Parathyroid adenoma (tissue), 2 donors: ENCODE measurements at regions not wholly inside any gene's neighbourhood (a gene's known extent, or its start where the extent isn't known, plus 50 kb on each side); places are given as distances from the start of the nearest gene placed in this dataset.

ENCODE experiments used
- H2AFZ ChIP-seq: fragments of 300-600 bp; sonication (generic); one replicate; pipeline ENCODE4 v1.7.0; 2017; ENCODE audit warnings: antibody characterized with exemption, mild to moderate bottlenecking
- H3K27ac ChIP-seq: fragments of 300-600 bp; sonication (generic); one replicate; pipeline ENCODE4 v1.7.0; 2017
- H3K27me3 ChIP-seq: fragments of 300-600 bp; sonication (generic); one replicate; pipeline ENCODE4 v1.7.0; 2017; ENCODE audit warnings: low read length; ENCODE audit not compliant: control insufficient read depth, insufficient read depth
- H3K36me3 ChIP-seq: fragments of 300-600 bp; sonication (generic); one replicate; pipeline ENCODE4 v1.7.0; 2017; ENCODE audit warnings: low read length; ENCODE audit not compliant: control insufficient read depth, insufficient read depth
- H3K4me1 ChIP-seq: fragments of 300-600 bp; sonication (generic); one replicate; pipeline ENCODE4 v1.7.0; 2017; ENCODE audit warnings: control low read depth
- H3K4me2 ChIP-seq: fragments of 300-600 bp; sonication (generic); one replicate; pipeline ENCODE4 v1.7.0; 2017; ENCODE audit warnings: low read length
- H3K4me3 ChIP-seq: fragments of 300-600 bp; sonication (generic); one replicate; pipeline ENCODE4 v1.7.0; 2017; ENCODE audit warnings: low read depth, low read length
- H3K79me2 ChIP-seq: fragments of 300-600 bp; sonication (generic); one replicate; pipeline ENCODE4 v1.7.0; 2017; ENCODE audit warnings: control low read depth
- H3K9ac ChIP-seq: fragments of 300-600 bp; sonication (generic); one replicate; pipeline ENCODE4 v1.7.0; 2017; ENCODE audit warnings: mild to moderate bottlenecking
- H3K9me3 ChIP-seq: fragments of 300-600 bp; sonication (generic); one replicate; pipeline ENCODE4 v1.7.0; 2017; ENCODE audit warnings: low read length; ENCODE audit not compliant: control insufficient read depth
- TF ChIP-seq, protein P1 (sequence below): fragments of 300-600 bp; sonication (generic); IDR thresholded peaks from one replicate; pipeline ENCODE4 v1.7.0; 2017; ENCODE audit warnings: antibody characterized with exemption, mild to moderate bottlenecking
- donor health status: primary hyperparathyroidism.

DNA sequence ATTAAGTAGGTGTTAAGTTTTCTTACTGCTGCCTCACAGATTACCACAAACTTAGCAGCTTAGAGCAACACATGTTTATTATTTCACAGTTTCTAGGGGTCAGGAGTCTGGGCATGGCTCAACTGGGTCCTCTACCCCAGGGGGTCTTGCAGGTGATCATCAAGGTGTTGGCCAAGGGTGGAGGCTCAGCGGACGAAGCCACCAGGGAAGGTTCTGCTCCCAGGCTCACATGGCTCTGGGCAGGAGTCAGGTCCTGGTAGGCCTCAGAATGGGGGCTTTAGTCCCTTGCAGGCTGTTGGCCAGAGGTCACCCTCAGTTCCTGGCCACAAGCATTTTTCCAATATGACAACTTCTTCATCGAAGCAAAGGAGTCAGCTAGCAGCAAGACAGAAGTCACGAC is 362.5 kb downstream of the PREX1 start:
- Histone ChIP-seq H3K27ac (no peak overlapping the region), H2AFZ (no peak overlapping the region), H3K4me2 (no peak overlapping the region), H3K4me3 (no peak overlapping the region), H3K36me3 (no peaks in the 10 kb centered on the region), H3K9ac (no peak overlapping the region), H3K9me3 (no peaks in the 10 kb centered on the region), H3K4me1 (peaks cover 37% of the 10 kb centered on the region), H3K79me2 (no peaks in the 10 kb centered on the region), H3K27me3 (no peaks in the 10 kb centered on the region)
- TF ChIP-seq, protein P1, sequence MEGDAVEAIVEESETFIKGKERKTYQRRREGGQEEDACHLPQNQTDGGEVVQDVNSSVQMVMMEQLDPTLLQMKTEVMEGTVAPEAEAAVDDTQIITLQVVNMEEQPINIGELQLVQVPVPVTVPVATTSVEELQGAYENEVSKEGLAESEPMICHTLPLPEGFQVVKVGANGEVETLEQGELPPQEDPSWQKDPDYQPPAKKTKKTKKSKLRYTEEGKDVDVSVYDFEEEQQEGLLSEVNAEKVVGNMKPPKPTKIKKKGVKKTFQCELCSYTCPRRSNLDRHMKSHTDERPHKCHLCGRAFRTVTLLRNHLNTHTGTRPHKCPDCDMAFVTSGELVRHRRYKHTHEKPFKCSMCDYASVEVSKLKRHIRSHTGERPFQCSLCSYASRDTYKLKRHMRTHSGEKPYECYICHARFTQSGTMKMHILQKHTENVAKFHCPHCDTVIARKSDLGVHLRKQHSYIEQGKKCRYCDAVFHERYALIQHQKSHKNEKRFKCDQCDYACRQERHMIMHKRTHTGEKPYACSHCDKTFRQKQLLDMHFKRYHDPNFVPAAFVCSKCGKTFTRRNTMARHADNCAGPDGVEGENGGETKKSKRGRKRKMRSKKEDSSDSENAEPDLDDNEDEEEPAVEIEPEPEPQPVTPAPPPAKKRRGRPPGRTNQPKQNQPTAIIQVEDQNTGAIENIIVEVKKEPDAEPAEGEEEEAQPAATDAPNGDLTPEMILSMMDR, result no peak

DNA sequence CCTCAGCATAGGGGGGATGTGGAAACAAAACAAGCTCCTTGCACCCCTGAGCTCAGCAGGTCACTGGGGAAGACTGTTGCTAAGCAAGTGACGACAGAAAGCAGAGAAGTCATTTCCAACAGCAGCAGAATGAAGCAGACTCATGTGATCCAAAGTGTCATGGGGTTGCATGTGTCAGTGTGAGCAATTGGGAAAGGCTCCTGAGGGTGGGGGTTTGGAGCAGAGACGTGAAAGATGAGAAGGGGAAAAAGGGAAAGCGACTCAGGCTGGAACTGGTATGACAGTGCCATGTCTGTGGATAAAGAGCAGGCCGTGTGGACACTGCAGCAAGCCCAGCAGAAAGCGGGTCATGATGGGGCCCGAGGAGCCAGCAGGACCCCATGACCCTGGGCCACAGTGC is 363.9 kb downstream of the PREX1 start:
- H3K4me2 ChIP-seq, result no peak overlapping the region
- H3K36me3 ChIP-seq, result no peaks in the 10 kb centered on the region
- H3K9ac ChIP-seq, result no peak overlapping the region
- TF ChIP-seq, protein P1, result no peak
- peaks cover 38% of the 10 kb centered on the region for H3K4me1 ChIP-seq
- peak overlapping the region; percentile 81 for H3K27ac ChIP-seq
- H3K27me3 ChIP-seq, result no peaks in the 10 kb centered on the region
- H3K9me3 ChIP-seq, result no peaks in the 10 kb centered on the region
- H3K79me2 ChIP-seq, result no peaks in the 10 kb centered on the region
- H3K4me3 ChIP-seq, result no peak overlapping the region
- peak overlapping the region; percentile 17 for H2AFZ ChIP-seq

DNA sequence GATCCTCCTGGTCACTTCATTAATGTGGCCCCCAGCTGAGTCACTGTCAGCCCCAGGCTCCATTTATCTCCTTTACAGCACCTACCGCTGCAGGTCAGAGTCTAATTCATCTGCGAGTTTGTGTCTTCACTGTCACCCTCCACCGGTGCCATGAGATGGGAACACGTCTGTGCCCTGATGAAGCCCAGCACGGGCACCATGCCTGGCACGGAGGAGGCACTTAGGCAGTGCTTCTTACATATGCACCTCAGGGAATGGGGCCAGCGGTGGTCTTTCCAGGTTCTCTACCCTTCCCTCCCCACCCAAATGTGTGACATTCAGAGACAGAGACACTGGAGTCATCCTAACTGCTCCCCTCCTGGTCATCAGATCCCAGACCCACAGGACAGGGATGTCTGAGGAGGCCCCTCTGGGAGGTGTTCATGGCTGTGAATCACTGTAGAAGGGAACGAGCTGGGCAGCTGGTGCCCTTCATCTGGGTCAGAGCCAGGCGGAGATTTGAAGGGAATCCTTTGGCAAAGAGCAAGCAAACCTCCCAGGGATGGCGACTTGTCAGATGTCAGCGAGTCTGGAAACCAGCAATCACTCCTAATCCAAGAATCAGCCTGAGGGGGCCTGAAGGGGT is 364.6 kb downstream of the PREX1 start:
- TF ChIP-seq, protein P1, result no peak
- Histone ChIP-seq H3K27me3 (no peaks in the 10 kb centered on the region), H3K9me3 (no peaks in the 10 kb centered on the region), H3K9ac (no peak overlapping the region), H3K4me2 (no peak overlapping the region), H3K36me3 (no peaks in the 10 kb centered on the region), H3K27ac (peak overlapping the region; percentile 81), H2AFZ (peak overlapping the region; percentile 17), H3K4me1 (peaks cover 35% of the 10 kb centered on the region), H3K4me3 (no peak overlapping the region), H3K79me2 (no peaks in the 10 kb centered on the region)

DNA sequence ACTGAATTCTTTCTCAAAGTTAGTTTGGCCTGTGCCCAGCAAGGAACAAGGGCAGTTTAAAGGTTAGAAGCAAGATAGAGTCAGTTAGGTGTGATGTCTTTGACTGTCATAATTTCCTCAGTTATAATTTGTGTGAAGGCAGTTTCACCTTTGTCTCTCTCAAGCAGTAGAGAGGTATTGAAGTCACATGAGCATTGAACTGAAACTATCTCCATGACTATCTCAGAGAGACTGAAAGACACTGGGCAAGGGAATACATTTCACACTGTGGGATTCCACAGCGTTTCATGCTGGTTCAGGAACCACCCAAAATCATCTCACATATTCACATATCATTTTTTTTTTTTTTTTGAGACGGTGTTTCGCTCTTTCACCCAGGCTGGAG is 366.1 kb downstream of the PREX1 start:
- Histone ChIP-seq H3K4me3 (peak overlapping the region; percentile 39), H3K9ac (no peak overlapping the region), H3K4me2 (peak overlapping the region; percentile 40), H3K79me2 (no peaks in the 10 kb centered on the region), H3K27ac (peak overlapping the region; percentile 81), H3K36me3 (no peaks in the 10 kb centered on the region), H3K27me3 (no peaks in the 10 kb centered on the region), H3K9me3 (no peaks in the 10 kb centered on the region), H3K4me1 (peaks cover 36% of the 10 kb centered on the region), H2AFZ (no peak overlapping the region)
- TF ChIP-seq, protein P1, result no peak

DNA sequence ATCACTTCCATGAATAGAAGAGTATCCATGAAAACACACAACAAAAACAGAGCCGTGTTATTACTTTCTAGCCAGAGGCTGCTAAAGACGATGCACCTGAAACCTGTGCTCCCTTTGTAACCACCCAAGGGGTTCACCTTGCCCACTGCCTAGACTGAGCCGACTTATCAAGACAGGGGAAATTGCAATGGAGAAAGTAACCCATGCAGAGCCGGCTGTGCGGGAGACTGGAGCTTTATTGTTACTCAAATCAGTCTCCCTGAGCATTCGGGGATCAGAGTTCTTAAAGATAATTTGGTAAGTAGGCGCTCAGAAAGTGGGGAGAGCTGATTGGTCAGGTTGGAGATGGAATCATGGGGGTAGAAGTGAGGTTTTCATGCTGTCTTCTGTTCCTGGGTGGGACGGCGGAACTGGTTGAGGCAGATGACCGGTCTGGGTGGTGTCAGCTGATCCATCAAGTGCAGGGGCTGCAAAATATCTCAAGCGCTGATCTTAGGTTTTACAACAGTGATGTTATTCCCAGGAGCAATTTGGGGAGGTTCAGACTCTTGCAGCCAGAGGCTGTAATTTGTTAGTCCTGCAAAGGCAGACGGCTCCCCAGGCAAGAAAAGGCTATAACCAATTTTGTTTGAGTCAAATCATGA is 366.6 kb downstream of the PREX1 start:
- no peaks in the 10 kb centered on the region for H3K36me3 ChIP-seq
- TF ChIP-seq, protein P1, result no peak
- peak overlapping the region; percentile 39 for H3K4me3 ChIP-seq
- H3K4me1 ChIP-seq, result peaks cover 41% of the 10 kb centered on the region
- H3K4me2 ChIP-seq, result peak overlapping the region; percentile 64
- H3K9me3 ChIP-seq, result no peaks in the 10 kb centered on the region
- H3K27me3 ChIP-seq, result no peaks in the 10 kb centered on the region
- no peaks in the 10 kb centered on the region for H3K79me2 ChIP-seq
- H3K9ac ChIP-seq, result no peak overlapping the region
- peak overlapping the region; percentile 81 for H3K27ac ChIP-seq
- H2AFZ ChIP-seq, result peak overlapping the region; percentile 73
